HL-60 (cell line): ENCODE measurements at regions not wholly inside any gene's neighbourhood (a gene's known extent, or its start where the extent isn't known, plus 50 kb on each side); places are given as distances from the start of the nearest gene placed in this dataset.

ENCODE experiments used
- DNase-seq, 2 experiments: peaks; one replicate each; pipeline ENCODE4 v3.0.0-alpha.2; 2010 to 2020; ENCODE audit warnings: low read depth in 1 of 2, low spot score in 1 of 2
- H3K27ac ChIP-seq: fragments of 250-450 bp; sonication (Bioruptor Pico); replicated peaks from 2 replicates; pipeline ENCODE4 v1.5.1; 2020; ENCODE audit warnings: mild to moderate bottlenecking, moderate library complexity
- H3K27me3 ChIP-seq: fragments of 250-450 bp; sonication (Bioruptor Pico); 2 replicates; pipeline ENCODE4 v1.5.1; 2021; ENCODE audit warnings: mild to moderate bottlenecking, moderate library complexity; ENCODE audit not compliant: insufficient read depth, poor library complexity, severe bottlenecking
- H3K4me3 ChIP-seq: replicated peaks from 2 replicates; pipeline ENCODE4 v1.5.1; 2011; ENCODE audit warnings: mild to moderate bottlenecking, control low read depth, low read length; ENCODE audit not compliant: insufficient read depth
- GABPA ChIP-seq: IDR thresholded peaks from 2 replicates; pipeline ENCODE4 v1.6.1; 2012; ENCODE audit warnings: low read depth
- POLR2AphosphoS5 ChIP-seq: IDR thresholded peaks from 2 replicates; pipeline ENCODE4 v1.6.1; 2012; ENCODE audit warnings: low read depth
- SPI1 ChIP-seq: IDR thresholded peaks from 2 replicates; pipeline ENCODE4 v1.6.1; 2012; ENCODE audit warnings: low read depth, mild to moderate bottlenecking, borderline replicate concordance
- TF ChIP-seq, protein P1 (sequence below): IDR thresholded peaks from 2 replicates; pipeline ENCODE4 v1.6.1; 2012; ENCODE audit warnings: low read depth; ENCODE audit not compliant: insufficient replicate concordance
- TF ChIP-seq, protein P2 (sequence below): IDR thresholded peaks from one replicate; pipeline ENCODE4 v1.5.1; 2011; ENCODE audit warnings: low read length, control low read depth, inconsistent platforms; ENCODE audit not compliant: insufficient read depth

DNA sequence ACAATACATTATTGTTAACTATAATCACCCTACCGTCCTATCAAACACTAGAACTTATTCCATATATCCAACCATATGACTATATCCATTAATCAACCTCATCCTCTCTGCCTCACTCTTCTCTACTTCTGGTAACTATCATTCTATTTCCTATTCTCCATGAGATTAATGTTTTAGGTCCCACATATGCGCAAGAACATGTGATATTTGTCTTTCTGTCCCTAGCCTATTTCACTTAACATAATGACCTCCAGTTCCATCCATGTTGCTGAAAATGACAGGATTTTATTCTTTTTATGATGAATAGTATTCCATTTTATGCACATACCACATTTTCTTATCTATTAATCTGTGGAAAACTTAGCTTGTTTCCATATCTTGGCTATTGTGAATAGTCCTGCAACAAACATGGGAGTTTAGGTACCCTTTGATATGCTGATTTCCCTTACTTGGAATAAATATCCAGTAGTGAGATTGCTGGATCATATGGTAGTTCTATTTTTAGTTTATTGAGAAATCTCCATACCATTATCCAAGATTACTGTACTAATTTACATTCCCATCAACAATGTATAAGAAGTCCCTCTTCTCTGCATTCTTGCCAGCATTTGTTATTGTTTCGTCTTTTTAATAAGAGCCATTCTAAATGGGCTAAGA, 289.4 kb upstream of the GJE1 start:
- Histone ChIP-seq H3K27me3 (no peaks in the 10 kb centered on the region), H3K27ac (no peak overlapping the region), H3K4me3 (no peak overlapping the region)
- TF ChIP-seq, protein P1, sequence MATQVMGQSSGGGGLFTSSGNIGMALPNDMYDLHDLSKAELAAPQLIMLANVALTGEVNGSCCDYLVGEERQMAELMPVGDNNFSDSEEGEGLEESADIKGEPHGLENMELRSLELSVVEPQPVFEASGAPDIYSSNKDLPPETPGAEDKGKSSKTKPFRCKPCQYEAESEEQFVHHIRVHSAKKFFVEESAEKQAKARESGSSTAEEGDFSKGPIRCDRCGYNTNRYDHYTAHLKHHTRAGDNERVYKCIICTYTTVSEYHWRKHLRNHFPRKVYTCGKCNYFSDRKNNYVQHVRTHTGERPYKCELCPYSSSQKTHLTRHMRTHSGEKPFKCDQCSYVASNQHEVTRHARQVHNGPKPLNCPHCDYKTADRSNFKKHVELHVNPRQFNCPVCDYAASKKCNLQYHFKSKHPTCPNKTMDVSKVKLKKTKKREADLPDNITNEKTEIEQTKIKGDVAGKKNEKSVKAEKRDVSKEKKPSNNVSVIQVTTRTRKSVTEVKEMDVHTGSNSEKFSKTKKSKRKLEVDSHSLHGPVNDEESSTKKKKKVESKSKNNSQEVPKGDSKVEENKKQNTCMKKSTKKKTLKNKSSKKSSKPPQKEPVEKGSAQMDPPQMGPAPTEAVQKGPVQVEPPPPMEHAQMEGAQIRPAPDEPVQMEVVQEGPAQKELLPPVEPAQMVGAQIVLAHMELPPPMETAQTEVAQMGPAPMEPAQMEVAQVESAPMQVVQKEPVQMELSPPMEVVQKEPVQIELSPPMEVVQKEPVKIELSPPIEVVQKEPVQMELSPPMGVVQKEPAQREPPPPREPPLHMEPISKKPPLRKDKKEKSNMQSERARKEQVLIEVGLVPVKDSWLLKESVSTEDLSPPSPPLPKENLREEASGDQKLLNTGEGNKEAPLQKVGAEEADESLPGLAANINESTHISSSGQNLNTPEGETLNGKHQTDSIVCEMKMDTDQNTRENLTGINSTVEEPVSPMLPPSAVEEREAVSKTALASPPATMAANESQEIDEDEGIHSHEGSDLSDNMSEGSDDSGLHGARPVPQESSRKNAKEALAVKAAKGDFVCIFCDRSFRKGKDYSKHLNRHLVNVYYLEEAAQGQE, result no peak
- TF ChIP-seq, protein P2, sequence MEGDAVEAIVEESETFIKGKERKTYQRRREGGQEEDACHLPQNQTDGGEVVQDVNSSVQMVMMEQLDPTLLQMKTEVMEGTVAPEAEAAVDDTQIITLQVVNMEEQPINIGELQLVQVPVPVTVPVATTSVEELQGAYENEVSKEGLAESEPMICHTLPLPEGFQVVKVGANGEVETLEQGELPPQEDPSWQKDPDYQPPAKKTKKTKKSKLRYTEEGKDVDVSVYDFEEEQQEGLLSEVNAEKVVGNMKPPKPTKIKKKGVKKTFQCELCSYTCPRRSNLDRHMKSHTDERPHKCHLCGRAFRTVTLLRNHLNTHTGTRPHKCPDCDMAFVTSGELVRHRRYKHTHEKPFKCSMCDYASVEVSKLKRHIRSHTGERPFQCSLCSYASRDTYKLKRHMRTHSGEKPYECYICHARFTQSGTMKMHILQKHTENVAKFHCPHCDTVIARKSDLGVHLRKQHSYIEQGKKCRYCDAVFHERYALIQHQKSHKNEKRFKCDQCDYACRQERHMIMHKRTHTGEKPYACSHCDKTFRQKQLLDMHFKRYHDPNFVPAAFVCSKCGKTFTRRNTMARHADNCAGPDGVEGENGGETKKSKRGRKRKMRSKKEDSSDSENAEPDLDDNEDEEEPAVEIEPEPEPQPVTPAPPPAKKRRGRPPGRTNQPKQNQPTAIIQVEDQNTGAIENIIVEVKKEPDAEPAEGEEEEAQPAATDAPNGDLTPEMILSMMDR, result no peak
- TF ChIP-seq GABPA (no peak), POLR2AphosphoS5 (no peak), SPI1 (no peak)
- DNase-seq, result no peak

DNA sequence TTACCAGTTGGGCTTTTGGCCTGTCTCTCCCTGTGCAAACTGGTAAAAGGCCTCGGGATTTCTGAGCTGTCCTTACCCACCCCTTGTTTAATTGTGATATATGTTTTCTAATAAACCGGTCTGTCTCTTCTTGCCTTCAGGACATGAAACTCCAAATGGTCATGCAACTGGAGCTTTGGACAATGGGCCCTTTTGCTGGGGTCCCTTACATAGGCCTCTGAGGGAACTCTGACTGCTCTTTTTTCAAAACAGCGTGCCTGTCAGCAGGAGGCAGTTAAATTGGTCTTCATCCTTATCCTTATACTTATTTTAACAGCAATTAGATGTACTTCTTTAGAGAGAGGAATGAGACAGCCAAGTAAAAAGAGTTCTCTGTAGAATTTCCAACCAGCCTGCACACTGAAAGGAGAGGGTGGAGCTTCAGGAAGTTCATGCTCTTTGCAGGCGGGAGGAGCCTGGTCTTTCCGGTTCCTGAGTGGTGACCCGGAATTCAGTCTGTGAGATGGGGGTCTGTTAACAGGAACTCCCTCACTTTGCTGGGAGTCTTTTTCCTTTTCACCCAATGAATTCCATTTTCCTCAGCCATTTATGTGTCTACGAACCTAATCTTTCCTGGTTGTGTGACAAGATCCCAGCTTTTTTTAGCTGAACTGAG, 299.6 kb upstream of the GJE1 start:
- Histone ChIP-seq H3K4me3 (no peak overlapping the region), H3K27ac (no peak overlapping the region), H3K27me3 (no peaks in the 10 kb centered on the region)
- DNase-seq, result no peak
- TF ChIP-seq, protein P2, result no peak
- TF ChIP-seq SPI1 (no peak), GABPA (no peak), POLR2AphosphoS5 (no peak)
- TF ChIP-seq, protein P1, result no peak

DNA sequence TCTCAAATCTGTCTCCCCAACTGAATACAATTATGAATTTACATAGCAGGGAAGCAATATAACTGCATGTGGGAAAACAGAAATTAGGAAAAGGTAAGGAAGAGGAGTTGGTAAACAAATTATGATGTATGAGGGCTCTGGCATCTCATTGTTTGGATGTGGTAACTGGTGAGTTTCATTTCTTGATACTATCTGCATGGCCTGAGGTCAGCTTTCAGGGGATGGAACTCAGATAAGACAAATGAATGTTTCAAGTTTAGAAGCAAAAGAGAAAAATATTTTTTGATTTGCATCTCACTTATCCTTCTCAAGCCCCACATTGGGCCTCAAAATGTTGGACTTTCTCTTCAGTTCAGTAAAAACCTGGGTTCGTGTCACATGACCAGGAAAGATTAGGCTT, 302.2 kb upstream of the GJE1 start:
- Histone ChIP-seq H3K27ac (no peak overlapping the region), H3K4me3 (no peak overlapping the region), H3K27me3 (no peaks in the 10 kb centered on the region)
- TF ChIP-seq POLR2AphosphoS5, result no peak
- TF ChIP-seq GABPA, result no peak
- TF ChIP-seq, protein P2, result no peak
- no peak for TF ChIP-seq SPI1
- TF ChIP-seq, protein P1, result no peak
- DNase-seq, result no peak
